ENCODE measurements at regions not wholly inside any gene's neighbourhood (a gene's known extent, or its start where the extent isn't known, plus 50 kb on each side); places are given as distances from the start of the nearest gene placed in this dataset.
"Not testable (repeated sequence)": the region's sequence is repeated elsewhere in the genome, so short reads cannot be mapped to it uniquely, and the experiment has no call there.

DNA sequence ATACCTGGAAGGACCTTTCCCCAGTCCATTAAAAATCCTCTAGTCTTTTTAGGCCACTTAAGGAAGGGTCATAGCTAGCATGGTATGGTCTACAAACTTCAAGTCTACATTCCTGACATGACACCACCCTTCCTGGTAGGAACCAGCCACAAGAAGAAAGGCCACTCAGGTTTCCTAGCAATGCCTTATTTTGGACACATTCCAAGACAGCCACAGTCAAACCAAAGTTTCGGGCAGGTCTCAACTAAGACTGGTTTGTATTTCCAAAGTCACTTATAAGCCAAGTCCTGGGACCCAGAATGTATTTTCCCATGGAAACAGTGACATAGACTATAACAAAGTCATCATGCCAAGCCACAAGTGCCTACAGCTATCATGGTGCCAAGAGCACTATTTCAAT, 50.6 kb upstream of the SLC44A3 start:
- no peak for DNase-seq

- no peak for DNase-seq
Measured at GRCh38 chr1:94768036-94768435, 52.1 kb upstream of the SLC44A3 start.

DNA sequence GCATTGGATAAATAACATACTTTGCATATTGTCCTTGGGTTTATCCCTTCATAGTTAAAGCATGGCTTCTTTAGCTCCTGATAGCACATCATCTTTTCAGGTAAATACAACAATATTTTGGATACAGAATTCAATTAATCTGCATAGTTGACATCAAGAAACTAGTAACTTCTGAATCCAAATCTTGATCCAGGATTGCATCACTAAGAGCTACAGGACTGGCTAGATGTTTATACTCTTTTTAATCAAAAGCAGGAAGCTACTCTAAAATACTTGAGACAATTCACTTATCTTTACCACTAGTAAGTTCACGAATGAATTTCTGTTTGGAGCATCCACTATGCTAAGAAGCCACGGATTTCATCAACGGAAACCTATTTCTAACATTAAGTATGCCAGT, 54.2 kb upstream of the SLC44A3 start:
- no peak for DNase-seq

GRCh38 chr1:94759188-94759587, 61.0 kb upstream of the SLC44A3 start:
- DNase-seq, result no peak

GRCh38 chr1:94757931-94758330, 62.2 kb upstream of the SLC44A3 start:
- peak; percentile 52 for DNase-seq

- DNase-seq, result peak; percentile 64
Measured at GRCh38 chr1:94755675-94756074, 64.5 kb upstream of the SLC44A3 start.

GRCh38 chr1:94755016-94755415, 65.1 kb upstream of the SLC44A3 start:
- DNase-seq, result not testable (repeated sequence)

DNA sequence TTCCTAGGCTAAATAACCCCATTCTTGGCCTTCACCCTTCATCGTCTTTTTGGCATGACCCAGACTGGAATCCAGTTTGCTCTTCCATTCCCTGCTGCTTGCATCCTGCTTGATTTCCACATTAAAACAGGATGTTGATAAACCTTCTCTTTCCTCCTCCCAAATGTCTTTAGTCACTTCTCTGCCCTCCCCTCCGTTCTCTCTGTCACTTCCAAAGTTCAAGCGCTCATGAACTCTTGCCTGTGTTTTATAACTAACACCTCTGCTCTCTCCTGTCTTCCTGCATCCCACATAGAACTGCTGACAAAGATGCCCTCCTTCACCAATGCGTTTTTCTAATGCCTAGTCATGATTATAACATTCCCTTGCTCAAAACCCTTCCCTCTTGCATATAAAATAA, 65.6 kb upstream of the SLC44A3 start:
- no peak for DNase-seq

DNA sequence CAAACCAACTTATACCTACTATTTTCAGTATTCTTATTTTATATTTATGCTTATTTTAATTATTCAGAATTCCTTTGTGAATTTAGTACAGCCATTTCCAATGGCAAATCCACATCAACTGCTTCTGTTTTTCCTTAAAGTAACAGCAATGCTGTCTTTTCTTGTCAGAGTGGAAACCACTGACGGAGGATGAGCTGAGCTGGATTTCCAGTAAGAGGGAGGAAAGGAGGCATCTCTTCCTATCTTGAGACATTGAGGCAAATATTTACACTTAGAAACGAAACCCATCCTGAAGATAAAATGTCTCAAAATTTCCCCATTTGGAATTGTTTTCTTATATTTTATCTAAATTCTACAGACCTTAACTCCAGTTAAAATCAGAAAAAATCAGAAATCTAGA, 66.1 kb upstream of the SLC44A3 start:
- DNase-seq, result no peak

DNA sequence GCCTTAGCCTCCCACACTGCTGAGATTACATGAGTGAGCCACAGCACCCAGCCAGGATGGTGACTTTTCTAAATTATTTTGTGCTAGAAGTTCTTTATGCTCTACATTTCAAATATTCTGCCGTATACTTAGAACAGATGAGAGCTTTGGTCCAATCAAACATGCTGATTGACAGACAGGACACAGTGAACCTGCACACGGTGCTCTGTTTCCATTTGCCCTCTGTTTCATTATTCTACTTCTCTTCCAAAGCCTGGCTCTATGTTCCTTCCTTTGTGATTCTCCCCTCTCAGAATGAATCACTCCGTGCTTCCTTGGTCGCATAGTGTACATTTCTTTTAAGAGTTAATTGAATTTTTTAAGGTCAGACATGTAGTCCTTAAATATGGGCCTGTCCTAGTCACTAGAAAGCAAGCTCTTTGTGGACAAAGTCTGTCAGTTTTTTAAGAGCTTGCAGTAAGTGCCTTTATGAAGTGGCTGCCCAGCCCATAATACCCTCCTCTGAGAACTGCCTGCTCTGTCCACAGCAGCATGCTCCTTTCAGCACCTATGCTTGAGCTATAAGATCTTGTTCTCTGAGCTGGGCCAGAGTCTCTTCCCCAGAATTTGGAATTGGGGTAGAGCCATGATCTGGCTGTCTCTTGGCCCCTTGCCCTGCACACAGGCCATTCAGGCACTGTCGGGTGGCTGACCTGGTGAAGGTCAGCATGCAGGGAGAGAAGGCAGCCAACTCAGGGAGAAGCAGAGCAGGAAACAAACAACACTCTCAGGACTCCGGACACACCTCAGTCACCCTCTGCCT, 66.8 kb upstream of the SLC44A3 start:
- DNase-seq, result no peak

DNA sequence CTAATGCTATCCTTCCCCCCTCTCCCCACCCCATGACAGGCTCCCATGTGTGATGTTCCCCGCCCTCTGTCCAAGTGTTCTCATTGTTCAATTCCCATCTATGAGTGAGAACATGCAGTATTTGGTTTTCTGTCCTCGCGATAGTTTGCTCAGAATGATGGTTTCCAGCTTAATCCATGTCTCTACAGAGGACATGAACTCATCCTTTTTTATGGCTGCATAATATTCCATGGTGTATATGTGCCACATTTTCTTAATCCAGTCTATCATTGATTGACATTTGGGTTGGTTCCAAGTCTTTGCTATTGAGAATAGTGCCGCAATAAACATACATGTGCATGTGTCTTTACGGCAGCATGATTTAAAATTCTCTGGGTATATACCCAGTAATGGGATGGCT, 68.7 kb upstream of the SLC44A3 start:
- DNase-seq, result not testable (repeated sequence)

DNA sequence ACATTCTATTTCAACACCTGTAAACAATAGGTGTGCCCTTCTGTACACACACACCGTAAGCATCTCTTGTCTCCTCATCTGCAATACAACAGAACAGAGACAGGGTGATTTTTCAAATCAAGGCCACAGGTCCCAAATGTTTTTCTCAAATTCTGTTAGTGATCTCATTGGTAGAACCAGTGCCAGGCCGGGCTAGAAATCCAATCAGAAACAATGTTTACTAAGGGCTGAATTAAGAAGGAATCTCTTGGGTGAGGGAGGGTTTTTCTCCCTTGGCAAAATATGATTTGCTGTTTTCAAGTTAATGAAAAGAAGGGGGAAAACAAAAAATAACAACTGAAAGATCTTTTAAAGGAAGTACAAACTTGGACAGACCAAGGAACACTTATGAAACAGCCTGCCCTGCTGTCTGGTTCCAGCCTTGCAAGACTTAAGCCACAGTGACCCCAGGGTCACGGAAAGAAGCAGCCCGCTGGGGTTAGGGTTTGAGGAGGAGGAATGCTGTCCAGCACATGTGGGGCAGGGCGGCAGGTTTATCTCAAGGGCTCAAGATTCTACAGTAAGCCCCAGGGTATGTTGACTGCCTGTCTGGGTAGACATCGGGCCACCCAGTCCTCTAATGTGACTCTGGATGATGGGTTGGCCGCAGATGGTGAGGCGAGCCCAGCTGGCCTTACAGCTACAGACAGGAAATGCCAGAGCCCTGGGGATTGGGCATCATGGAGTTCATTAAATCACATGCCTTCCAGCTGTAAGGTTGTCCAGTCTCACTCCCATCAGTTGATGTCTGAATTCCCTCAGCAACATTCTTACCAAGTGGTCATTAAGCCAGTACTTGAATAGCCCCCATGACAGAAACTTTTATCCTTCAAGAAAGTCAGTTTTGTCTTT, 73.3 kb upstream of the SLC44A3 start:
- DNase-seq, result no peak

GRCh38 chr1:94745742-94746141, 74.4 kb upstream of the SLC44A3 start:
- no peak for DNase-seq

GRCh38 chr1:94743862-94744261, 76.3 kb upstream of the SLC44A3 start:
- no peak for DNase-seq

DNA sequence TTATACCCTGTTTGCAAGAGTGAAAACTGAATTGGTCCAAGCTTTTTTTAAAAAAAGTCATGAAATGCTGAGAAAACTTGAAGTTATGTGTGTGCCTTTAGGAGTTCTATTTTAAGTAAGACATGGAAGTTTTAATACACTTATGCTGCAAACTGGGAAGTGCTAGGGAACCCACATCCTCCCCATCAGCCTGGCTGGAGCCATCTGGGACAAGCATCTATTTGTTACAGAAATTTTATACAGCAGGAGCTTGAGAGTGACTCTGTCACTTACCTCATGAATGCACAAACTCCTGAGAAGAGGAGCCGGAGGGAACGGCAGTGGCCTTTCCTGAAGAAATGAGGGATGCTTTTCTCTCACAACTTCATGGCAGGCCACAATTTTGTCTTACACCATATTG, 78.2 kb upstream of the SLC44A3 start:
- DNase-seq, result no peak

DNA sequence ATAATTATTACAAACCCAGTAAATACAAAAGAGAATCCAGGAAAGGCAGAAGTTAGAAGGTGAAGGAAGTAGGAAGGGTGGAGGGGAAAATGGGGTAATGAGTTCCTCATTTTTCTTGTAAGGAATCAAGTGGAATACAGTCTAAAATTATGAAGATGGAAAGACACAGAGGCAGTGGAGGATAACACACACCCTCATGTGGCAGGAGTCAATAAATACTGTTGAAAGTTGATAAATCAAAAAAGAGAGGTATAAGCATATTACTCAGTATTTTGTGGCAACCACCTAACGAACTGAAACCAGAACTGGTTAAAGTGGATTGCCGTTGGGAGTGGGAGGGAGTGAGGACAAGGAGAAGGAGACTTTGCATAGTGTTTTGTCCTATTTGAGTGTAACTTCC, 78.6 kb upstream of the SLC44A3 start:
- no peak for DNase-seq

DNA sequence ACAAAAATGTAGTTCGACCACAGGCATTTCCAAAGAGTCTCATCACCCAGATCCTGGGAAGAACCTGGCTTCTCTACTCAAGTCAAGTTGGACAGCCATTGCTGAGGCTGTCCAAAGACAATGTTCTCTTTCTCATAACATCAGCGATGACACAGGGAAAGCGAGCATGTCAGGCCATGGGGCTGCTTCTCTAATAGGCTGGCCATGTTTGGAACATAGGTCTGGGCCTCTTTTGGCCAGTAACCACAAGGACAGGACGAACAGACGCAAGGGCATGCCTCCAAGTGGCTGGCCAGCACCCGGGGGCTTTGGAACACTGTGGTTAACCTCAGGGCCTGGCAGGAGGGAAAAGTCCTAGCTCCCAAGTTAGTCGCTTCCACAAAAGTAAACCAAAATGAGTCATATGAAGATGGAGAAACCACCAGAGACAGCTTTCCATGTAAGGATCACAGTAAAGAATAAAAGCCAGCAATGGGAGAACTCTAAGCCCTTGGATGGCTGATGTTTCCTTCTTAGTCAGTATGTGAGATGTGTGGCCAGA, 80.6 kb upstream of the SLC44A3 start:
- peak; percentile 73 for DNase-seq

- DNase-seq, result no peak
Measured at GRCh38 chr1:94738371-94738770, 81.8 kb upstream of the SLC44A3 start.

GRCh38 chr1:94737124-94737998, 82.8 kb upstream of the SLC44A3 start:
- no peak for DNase-seq

DNA sequence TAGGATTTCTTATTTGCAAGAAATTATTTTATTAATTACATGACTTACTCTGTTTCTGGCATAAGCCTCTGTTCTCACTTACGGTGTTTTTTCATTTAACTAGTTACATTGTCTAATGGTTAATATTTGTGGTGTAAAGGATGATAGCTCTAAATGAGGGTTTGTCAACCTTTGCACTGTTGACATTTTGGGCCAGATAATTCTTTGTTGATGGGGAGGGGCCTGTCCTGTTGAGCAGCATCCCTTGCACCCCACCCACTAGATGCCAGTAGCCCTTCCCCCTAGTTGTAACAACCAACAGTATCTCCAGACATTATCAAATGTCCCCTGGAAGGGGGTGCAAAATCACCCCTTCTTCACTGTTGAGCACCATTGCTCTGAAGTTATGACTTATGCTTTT, 83.6 kb upstream of the SLC44A3 start:
- no peak for DNase-seq

DNA sequence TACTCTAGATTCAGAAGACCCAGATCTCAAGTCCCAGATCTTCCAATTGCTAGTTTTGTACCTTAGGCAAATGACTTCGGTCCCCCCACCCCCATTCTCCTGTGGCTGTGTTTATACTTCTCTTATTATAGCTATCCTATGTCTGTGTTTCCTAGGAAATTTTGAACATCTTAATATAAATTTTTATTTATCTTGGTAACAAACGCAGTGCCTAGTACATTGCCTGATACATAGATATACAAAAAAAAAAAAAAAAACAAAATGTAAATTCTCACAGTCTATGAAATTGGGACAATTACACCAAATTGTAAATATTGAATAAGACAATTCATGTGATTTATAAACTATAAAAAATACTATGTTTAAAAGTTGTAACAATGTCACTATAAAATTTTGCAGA, 84.1 kb upstream of the SLC44A3 start:
- no peak for DNase-seq

GRCh38 chr1:94734963-94735901, 84.9 kb upstream of the SLC44A3 start:
- DNase-seq, result peak; percentile 40
